HepG2 (cell line): ENCODE measurements at regions not wholly inside any gene's neighbourhood (a gene's known extent, or its start where the extent isn't known, plus 50 kb on each side); places are given as distances from the start of the nearest gene placed in this dataset.

Source experiments
- CBX1 ChIP-seq: IDR thresholded peaks from one replicate; pipeline ENCODE4 v1.6.1; 2016; ENCODE audit warnings: antibody characterized with exemption, low read depth
- CHD2 ChIP-seq: IDR thresholded peaks from 2 replicates; pipeline ENCODE4 v1.6.1; 2011; ENCODE audit warnings: low read depth, low read length, improper control_type of control experiment
- DNMT3B ChIP-seq: conservative IDR thresholded peaks from 2 replicates; pipeline ENCODE4 v1.6.1; 2016; ENCODE audit warnings: missing biosample characterization, control low read depth
- ELF1 ChIP-seq: sonication (generic); formaldehyde crosslinking; IDR thresholded peaks from 2 replicates; pipeline ENCODE4 v1.4.0; 2020; ENCODE audit warnings: missing genetic modification reagents
- FOXO4 ChIP-seq: sonication (generic); formaldehyde crosslinking; conservative IDR thresholded peaks from 2 replicates; pipeline ENCODE4 v1.8.1; 2023; ENCODE audit warnings: missing genetic modification reagents
- FUBP1 ChIP-seq: sonication (generic); formaldehyde crosslinking; IDR thresholded peaks from 2 replicates; pipeline ENCODE4 v1.5.1; 2020; ENCODE audit warnings: missing genetic modification reagents, mild to moderate bottlenecking, borderline replicate concordance
- GTF3A ChIP-seq: sonication (generic); formaldehyde crosslinking; conservative IDR thresholded peaks from 2 replicates; pipeline ENCODE4 v1.4.0; 2020; ENCODE audit warnings: mild to moderate bottlenecking, missing genetic modification reagents
- HES4 ChIP-seq: sonication (generic); formaldehyde crosslinking; IDR thresholded peaks from 2 replicates; pipeline ENCODE4 v1.9.0; 2021; ENCODE audit warnings: mild to moderate bottlenecking, missing genetic modification reagents, borderline replicate concordance
- MLLT10 ChIP-seq: sonication (generic); formaldehyde crosslinking; IDR thresholded peaks from 2 replicates; pipeline ENCODE4 v1.4.0; 2020; ENCODE audit warnings: missing genetic modification reagents
- MYNN ChIP-seq: sonication (generic); formaldehyde crosslinking; IDR thresholded peaks from 2 replicates; pipeline ENCODE4 v1.4.0; 2020; ENCODE audit warnings: mild to moderate bottlenecking, low read depth, missing genetic modification reagents
- THAP11 ChIP-seq: IDR thresholded peaks from 2 replicates; pipeline ENCODE4 v1.6.1; 2016; ENCODE audit warnings: missing biosample characterization, missing genetic modification reagents
- TP53 ChIP-seq: sonication (generic); formaldehyde crosslinking; conservative IDR thresholded peaks from 2 replicates; pipeline ENCODE4 v1.4.0; 2020; ENCODE audit warnings: missing genetic modification reagents
- ZBTB33 ChIP-seq: sonication (generic); formaldehyde crosslinking; IDR thresholded peaks from 2 replicates; pipeline ENCODE4 v1.4.0; 2020; ENCODE audit warnings: missing genetic modification reagents
- ZFP36 ChIP-seq: fragments of 150-350 bp; IDR thresholded peaks from 2 replicates; pipeline ENCODE4 v1.6.1; 2018; ENCODE audit warnings: borderline replicate concordance, low read length, low read depth; ENCODE audit not compliant: partially characterized antibody
- ZKSCAN8 ChIP-seq: IDR thresholded peaks from 2 replicates; pipeline ENCODE4 v1.6.1; 2016; ENCODE audit warnings: borderline replicate concordance, missing genetic modification reagents, missing compliant biosample characterization
- ZNF136 ChIP-seq: sonication (generic); formaldehyde crosslinking; IDR thresholded peaks from 2 replicates; pipeline ENCODE4 v1.8.1; 2022; ENCODE audit warnings: low read depth, mild to moderate bottlenecking, moderate library complexity, missing genetic modification reagents
- ZNF225 ChIP-seq: sonication (generic); formaldehyde crosslinking; IDR thresholded peaks from 2 replicates; pipeline ENCODE4 v1.4.0; 2020; ENCODE audit warnings: mild to moderate bottlenecking, missing genetic modification reagents
- ZNF3 ChIP-seq: IDR thresholded peaks from 2 replicates; pipeline ENCODE4 v1.7.0; 2017; ENCODE audit warnings: inconsistent platforms
- ZNF34 ChIP-seq: sonication (generic); formaldehyde crosslinking; IDR thresholded peaks from 2 replicates; pipeline ENCODE4 v1.4.0; 2020; ENCODE audit warnings: mild to moderate bottlenecking, missing genetic modification reagents, borderline replicate concordance
- ZNF414 ChIP-seq: sonication (generic); formaldehyde crosslinking; IDR thresholded peaks from 2 replicates; pipeline ENCODE4 v1.5.0; 2020; ENCODE audit warnings: missing genetic modification reagents
- ZNF496 ChIP-seq: sonication (generic); formaldehyde crosslinking; IDR thresholded peaks from 2 replicates; pipeline ENCODE4 v1.8.1; 2023; ENCODE audit warnings: mild to moderate bottlenecking, moderate library complexity, missing genetic modification reagents; ENCODE audit not compliant: insufficient replicate concordance
- ZNF546 ChIP-seq: sonication (generic); formaldehyde crosslinking; conservative IDR thresholded peaks from 2 replicates; pipeline ENCODE4 v1.8.1; 2023; ENCODE audit warnings: mild to moderate bottlenecking, missing genetic modification reagents
- ZNF577 ChIP-seq: sonication (generic); formaldehyde crosslinking; IDR thresholded peaks from 2 replicates; pipeline ENCODE4 v1.4.0; 2020; ENCODE audit warnings: mild to moderate bottlenecking, low read depth, missing genetic modification reagents, borderline replicate concordance
- ZNF766 ChIP-seq: sonication (generic); formaldehyde crosslinking; IDR thresholded peaks from 2 replicates; pipeline ENCODE4 v1.5.0; 2020; ENCODE audit warnings: missing genetic modification reagents, borderline replicate concordance
- ZSCAN5A ChIP-seq: sonication (generic); formaldehyde crosslinking; IDR thresholded peaks from 2 replicates; pipeline ENCODE4 v1.8.0; 2022; ENCODE audit warnings: mild to moderate bottlenecking, missing genetic modification reagents, borderline replicate concordance

- TF ChIP-seq ZNF34 (no peak), MLLT10 (CRISPR knock-in tag) (no peak), ZKSCAN8 (CRISPR knock-in tag) (peak; percentile 30), ZNF546 (CRISPR knock-in tag) (no peak), ZBTB33 (no peak), ZFP36 (no peak), FOXO4 (CRISPR knock-in tag) (no peak), CBX1 (peak; percentile 54), ZNF3 (CRISPR knock-in tag) (no peak), HES4 (CRISPR knock-in tag) (no peak), DNMT3B (no peak), ZSCAN5A (CRISPR knock-in tag) (0 out of 2 replicates have a peak, but pooled peaks have one; percentile 64), MYNN (no peak), ELF1 (CRISPR knock-in tag) (no peak), ZNF496 (no peak), ZNF136 (CRISPR knock-in tag) (0 out of 2 replicates have a peak, but pooled peaks have one; percentile 42), FUBP1 (CRISPR knock-in tag) (no peak), ZNF577 (no peak), TP53 (CRISPR knock-in tag) (no peak), CHD2 (no peak), ZNF225 (CRISPR knock-in tag) (no peak), GTF3A (no peak), THAP11 (no peak), ZNF766 (CRISPR knock-in tag) (no peak), ZNF414 (CRISPR knock-in tag) (no peak)
These were observed 52.9 kb upstream of the UNC93A start (continued) for GRCh38 chr6:167238146-167238693.
